Stimulated activated CD8-positive, alpha-beta memory T cell treated with anti-CD3 and anti-CD28 coated beads, Interleukin-12 subunit alpha, Interleukin-12 subunit beta, amount 100 ng/mL, for 4 hours (primary cell): ENCODE measurements at regions not wholly inside any gene's neighbourhood (a gene's known extent, or its start where the extent isn't known, plus 50 kb on each side); places are given as distances from the start of the nearest gene placed in this dataset.
"Not testable (repeated sequence)": the region's sequence is repeated elsewhere in the genome, so short reads cannot be mapped to it uniquely, and the experiment has no call there.

Source experiments
- DNase-seq: peaks from one replicate; pipeline ENCODE4 v3.0.0-alpha.2; 2020; ENCODE audit warnings: low read depth

DNA sequence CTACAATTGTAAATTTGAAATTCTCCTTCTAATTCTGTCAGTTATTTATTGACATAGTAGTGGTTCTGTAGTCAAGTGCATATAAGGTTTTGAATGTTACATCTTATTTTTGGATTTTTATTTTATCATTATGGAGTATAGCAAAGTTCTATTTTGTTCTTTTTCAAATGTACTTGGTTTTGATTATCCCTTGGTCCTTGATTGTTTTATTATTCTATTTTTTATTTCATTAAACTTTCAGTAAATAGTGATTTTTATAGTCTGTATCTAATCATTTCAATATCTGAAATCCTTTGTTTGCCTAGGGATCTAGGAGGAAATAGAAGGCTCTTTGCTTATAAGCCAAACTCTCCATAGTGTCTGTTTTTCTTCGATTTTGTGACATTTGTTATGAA lies 87.8 kb downstream of the HFE start:
- no peak for DNase-seq

DNA sequence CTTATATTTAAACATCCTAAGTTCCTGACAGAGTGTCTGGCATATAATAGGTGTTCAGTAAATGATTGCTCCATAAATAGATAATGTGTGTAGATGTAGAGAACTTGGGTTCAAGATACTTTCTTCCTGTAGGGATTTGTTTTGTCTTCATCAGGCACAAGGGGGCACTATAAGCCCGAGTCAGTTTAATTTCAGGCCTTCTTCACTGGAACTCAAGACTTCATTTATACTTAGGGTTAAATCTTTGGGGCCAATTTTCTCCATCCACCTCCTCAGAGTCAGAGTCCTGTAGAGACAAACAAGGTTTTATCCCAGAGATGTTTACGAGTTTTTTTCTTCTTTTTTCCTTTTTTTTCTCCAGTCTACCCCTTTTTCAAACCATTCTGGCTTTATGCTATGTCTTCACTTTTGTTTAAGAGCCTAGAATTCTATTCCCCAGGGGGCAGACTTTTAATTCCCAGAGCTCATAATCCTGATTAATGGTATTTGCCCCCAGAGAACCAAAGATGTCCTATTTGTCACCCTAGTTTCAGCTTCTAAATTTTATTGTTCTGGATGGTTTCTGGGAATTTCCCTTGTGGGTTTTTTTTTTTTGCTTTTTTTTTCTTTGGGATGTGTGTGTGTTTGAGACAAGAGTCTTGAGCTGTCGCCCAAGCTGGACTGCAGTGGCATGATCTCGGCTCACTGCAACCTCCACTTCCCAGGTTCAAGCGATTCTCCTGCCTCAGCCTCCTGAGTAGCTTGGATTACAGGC lies 88.4 kb downstream of the HFE start:
- DNase-seq, result no peak

DNA sequence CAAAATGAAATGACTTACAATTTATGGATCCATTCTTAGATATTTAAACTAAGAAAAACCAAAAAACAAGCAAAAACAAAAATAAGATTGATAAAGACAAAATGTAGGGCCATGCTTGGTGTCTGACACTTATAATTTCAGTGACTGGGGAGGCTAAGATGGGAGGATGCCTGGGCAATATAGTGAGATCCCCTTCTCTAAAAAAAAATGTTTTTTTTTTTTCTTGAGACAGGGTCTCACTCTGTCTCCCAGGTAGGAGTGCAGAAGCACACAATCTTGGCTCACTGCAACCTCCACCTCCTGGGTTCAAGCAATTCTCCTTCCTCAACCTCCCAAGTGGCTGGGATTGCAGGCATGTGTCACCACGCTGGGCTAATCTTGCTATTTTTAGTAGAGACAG lies 92.4 kb downstream of the HFE start:
- no peak for DNase-seq

DNA sequence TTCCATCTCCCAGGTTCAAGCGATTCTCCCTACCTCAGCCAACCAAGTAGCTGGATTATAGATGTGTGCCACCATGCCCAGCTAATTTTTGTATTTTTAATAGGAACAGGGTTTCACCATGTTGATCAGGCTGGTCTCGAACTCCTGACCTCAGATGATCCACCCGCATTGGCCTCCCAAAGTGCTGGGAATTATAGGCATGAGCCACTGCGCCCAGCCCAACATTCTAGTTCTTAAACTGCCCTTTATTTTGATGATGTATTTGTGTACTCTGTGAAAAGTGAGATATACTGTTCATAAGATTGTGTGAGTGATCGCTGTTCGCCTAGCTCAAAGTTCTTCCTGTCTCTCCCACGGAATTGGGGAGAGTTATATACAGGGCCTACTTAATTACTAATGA lies 93.1 kb downstream of the HFE start:
- no peak for DNase-seq

DNA sequence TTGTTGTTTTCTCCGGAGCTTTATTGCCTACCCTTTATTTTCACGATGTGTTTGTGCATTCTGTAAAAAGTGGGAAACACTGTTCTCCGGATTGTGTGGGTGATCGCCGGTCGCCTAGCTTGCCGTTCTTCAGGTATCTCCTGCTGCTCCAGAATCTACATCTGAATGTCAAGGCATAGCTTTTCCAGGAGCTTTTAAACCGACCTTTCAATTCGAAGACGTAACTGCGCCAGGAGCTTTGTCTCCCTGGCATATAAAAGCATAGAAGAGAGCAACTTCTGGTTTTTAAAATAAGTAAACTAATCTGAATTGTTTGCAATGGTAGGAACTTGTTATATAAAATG lies 96.0 kb downstream of the HFE start:
- DNase-seq, result no peak

DNA sequence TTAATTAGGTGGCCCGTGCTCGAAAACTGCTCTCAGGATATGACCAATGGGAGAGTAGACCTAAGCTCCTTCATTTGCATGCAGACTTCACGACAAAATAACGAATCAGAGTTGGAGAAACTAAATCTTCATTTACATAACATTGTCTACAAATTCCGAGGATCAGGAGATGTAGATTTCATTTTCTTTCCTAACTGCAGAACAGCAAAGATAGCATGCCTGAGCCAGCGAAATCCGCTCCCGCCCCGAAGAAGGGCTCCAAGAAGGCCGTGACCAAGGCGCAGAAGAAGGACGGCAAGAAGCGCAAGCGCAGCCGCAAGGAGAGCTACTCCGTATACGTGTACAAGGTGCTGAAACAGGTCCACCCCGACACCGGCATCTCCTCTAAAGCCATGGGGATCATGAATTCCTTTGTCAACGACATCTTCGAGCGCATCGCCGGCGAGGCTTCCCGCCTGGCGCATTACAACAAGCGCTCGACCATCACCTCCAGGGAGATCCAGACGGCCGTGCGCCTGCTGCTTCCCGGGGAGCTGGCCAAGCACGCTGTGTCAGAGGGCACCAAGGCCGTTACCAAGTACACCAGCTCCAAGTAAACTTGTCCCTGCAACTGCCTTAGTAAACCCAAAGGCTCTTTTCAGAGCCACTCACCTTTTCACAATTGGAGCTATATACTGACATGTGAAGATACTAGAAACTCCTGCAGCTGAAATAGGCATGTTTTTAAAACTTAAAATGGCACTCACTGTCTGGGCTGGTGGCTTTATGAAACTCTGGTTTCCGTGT lies 96.5 kb downstream of the HFE start:
- no peak for DNase-seq

DNA sequence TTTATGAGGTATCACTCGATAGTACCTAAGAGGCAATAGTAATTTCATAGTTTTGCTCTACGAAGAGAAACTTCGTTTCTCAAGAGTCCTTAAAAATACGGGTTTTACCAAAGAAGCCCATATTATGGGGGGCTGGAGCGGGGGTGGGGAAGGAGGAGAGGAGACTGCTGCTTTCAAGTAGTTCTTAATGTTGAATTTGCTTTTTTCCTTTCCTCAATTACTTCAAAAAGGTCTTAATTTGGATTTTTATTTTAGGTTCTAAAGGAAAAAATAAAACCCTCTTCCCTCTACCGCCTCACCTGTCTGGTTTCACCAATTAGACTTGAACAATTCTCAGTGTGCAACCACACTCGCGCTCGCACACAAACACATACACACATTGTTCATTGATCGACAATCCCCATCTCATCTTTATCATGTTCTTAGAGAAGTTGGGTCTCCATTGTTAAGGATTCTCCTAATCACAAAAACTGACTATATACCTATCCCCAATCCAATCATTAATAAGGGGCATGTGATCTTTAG lies 97.2 kb downstream of the HFE start:
- no peak for DNase-seq

DNA sequence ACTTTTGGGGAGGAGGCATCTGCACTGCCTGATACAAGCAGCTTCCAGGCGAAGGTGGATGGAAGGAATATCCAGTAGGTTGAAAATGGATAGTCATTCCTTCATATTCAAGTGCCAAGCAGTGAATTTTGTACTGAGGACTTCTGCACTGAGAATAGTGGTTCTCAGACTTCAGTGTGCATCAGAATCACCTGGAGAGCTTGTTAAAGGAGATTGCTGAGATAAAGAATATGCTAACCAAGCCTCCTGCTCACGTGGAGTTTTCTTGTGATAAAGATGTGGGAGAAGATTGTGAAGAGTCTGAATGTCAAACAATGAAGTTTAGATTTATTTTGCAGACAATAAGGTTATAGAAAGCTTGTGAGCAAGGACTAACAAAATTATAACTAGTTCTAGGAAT lies 97.8 kb downstream of the HFE start:
- no peak for DNase-seq

DNA sequence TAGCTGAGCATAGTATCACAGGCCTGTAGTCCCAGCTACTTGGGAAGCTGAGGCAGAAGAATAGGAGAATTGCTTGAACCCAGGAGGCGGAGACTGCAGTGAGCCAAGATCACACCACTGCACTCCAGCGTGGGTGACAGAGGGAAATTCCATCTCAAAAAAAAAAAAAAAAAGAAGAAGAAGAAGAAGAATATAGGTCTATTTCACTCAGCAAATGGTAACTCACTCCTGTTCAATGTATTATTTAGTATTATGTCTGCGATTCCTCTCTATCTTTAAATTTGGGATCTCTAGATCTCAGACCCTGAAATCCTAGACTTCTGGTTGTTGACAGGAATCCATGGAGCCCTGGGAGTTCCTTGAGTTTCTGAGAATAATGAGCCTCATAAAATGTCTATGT lies 98.6 kb downstream of the HFE start:
- no peak for DNase-seq

DNA sequence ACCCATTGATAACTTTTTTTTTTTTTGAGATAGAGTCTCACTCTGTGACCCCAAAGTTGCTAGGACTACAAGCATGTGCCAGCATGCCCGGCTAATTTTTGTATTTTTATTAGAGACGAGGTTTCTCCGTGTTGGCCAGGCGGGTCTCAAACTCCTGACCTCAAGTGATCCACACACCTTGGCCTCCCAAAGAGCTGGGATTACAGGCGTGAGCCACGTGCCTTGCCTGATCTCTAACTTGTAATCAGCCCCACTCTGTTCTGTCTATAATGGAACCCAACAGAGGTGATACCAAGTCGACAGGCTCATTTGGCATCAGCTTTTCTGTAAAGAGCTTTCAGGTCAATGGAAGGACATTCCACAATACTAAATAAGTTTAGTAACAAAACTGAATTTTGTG lies 99.4 kb downstream of the HFE start:
- no peak for DNase-seq

DNA sequence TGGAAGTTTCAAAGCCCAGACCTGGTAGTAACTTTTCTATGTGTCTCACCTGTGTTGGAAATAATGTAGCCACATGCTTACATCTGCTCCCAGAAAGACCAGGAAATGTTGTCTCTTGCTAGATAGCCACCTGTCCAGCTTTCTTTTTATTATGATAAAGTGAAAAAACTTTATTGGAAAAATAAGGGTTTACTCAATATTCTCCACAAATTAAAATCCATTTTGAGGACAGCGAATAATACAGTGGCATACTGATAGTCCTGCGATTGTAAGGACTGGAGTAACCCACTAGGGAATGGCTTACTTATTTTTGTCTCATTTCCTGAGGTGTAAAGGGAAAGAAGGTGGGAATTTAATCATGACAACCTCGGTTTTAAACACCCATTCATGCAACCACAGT lies 100.1 kb downstream of the HFE start:
- no peak for DNase-seq

DNA sequence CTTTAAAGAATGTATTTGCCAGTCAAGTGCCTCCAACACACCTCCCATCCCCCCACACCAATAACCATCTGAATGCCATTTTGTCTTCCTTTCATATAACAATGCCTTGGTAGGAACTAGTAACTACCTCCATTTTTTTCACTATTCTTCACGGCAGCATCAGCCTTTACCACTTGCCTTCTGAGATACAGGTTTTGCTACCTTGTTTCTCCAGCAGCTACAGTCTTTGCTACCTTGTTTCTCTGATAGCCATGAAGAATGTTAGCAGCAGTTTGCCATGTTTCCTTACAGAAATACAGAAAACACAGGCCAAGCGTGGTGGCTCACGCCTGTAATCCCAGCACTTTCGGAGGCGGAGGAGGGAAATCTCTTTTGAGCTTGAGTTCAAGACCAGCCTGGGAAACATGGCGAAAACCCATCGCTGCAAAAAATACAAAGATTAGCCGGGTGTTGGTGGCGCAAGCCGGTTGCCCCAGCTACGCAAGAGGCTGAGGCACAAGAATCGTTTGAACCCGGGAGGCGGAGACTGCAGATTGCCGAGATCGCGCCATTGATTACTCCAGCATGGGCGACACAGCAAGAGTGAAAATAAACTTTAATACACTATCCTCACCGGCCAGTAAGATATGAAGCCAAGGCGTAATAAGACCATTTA lies 100.9 kb downstream of the HFE start:
- no peak for DNase-seq

DNA sequence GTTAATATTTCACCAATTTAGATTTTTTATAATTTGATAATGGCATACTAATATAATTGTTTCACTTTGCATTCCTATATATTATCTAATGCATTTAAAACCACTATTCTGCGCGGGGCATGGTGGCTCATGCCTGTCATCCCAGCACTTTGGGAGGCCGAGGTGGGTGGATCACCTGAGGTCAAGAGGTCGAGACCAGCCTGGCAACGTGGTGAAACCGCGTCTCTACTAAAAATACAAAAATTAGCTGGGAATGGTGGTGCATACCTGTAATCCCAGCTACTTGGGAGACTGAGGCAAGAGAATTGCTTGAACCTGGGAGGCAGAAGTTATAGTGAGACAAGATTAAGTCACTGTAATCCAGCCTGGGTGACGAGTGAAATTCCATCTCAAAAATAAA lies 104.3 kb downstream of the HFE start:
- DNase-seq, result not testable (repeated sequence)

DNA sequence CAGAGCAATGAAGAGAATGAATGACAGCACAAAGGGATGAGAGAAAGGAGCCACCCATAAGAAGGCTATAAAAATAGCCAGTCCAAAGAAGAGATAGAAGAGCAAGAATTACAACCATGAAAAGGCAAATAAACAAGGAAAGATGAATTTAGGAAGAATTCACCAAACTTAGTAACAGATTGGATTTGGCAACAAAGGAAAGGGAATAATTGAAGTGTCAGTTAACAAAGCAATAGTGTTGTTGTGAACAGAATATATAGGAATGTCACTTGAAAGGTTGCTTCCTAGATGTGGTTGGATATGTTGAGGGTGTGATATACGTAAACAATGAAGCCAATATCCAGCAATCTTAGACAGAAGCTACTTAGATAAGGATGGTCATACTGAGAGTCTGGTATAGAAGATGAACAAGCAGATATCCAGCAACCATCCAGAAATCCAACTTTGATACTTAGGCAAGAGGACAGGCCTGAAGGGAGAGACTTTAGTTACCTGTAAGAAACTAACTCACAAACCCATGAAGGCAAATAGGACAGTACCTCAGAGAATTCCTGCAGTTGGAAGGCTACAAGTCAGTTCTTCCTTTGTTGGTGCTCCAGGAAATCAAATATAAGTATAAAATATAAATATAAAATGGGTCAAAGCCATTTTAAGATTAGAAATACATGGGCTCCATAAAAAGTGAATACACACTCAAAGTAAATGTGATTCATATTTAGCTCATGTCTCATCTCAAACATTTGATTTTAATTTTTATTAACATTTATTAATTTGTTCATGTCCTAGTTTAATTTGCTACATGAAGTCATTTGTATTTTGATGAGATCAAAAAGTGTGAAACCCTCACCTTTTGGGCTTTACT lies 106.5 kb downstream of the HFE start:
- DNase-seq, result no peak

DNA sequence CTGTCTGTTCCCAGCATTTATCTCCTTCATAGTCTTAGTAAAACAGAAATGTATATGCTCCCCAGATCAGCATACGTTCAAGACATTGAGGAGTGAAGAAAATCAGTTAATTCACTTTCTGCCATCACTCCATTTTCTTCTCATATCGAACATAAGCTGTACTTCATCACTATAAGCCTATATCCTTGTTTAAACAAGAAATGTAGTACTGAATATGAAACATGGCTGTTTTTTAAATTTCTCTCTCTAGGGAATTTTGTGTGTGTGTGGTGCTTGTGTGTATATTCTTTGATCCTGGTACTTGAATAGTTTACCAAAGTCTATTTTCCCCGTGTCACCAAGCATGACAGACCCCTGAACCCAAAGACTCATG lies 107.1 kb downstream of the HFE start:
- DNase-seq, result no peak

DNA sequence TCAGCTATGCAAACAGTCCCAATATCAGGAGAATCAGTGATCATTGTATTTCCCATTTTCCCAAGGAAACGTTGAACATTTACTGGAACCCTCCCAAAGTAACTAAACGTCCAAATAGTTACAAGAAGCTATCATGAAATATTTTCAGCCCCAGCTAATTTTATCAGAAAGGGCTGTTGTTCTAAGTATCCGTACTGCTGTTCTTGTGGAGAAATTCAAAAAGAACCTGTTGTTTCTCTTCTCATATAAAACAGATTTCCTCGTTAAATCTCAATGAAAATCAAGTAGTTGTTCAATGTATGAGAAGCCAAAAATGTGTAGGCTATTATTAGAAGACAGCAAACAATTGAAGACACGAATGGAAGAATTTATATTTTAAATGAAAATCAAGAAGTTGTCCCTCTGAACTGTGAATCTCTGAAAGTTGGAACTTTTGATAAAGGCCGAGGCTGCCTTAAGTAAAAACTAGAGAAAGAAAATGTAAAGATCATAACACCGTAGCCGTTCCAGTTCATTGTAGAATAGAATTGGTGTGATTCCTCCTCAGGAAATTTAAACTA lies 107.7 kb downstream of the HFE start:
- DNase-seq, result no peak

DNA sequence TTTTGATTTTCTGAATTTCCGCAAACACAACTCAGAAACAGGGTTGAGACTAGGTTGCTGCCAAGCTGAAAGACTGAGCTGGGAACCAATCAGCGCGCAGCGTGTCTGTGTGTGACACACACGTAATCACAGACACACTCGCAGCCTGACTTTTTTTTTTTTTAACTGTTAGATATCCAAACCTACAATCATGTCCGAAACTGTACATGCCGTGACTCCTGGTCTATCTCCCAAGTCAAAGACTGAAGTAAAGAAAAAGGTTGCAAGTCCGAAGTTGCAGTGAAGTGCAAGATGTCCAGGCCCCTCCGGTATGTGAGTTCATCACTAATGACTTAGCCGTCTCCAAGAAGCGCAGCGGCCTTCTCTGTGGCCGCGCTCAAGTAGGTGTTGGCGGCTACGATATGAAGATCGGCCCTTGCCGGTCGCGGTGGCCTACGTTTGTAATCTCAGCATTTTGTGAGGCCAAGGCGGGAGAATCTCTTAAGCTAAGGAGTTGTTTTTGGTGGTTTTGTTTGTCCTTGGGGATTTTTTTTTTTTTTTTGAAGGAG lies 108.2 kb downstream of the HFE start:
- DNase-seq, result peak; percentile 65

DNA sequence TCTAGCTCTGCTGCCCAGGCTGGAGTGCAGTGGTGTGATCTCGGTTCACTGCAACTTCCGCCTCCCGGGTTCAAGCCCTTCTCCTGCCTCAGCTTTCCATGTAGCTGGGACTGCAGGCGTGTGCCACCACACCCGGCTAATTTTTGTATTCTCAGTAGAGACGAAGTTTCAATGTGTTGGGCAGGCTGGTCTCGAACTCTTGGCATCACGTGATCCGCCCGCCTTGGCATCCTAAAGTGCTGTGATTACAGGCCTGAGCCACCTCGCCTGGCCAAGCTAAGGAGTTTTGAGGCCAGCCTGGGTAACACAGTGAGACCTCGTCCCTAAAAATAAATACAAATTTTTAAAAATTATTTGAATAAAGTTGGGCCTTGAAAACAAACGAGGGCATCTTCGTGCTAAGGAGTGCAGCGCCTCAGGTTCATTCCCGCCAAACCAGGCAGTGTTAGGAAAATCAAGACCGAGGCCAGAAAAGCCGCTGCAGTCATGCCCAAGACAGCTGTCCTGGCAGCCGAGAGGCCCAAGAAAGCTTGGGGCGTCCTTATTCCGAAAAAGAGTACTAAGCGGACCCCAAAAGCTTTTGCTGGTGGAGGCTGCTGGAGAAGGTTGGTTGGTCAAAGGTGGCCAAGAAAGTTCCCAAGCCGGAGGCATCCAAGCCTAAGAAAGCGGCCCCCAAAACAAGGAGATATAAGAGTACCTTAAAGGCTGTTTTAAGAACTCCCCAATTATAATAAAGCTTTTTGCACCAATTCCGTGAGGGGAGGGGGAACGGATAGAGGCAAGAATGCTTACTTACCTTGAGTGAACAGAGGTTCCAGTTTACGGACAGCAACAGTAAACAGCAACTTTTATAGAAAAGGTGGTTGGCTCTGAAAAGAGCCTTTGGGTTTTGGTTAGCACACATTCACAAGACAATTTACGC lies 109.0 kb downstream of the HFE start:
- DNase-seq, result no peak

DNA sequence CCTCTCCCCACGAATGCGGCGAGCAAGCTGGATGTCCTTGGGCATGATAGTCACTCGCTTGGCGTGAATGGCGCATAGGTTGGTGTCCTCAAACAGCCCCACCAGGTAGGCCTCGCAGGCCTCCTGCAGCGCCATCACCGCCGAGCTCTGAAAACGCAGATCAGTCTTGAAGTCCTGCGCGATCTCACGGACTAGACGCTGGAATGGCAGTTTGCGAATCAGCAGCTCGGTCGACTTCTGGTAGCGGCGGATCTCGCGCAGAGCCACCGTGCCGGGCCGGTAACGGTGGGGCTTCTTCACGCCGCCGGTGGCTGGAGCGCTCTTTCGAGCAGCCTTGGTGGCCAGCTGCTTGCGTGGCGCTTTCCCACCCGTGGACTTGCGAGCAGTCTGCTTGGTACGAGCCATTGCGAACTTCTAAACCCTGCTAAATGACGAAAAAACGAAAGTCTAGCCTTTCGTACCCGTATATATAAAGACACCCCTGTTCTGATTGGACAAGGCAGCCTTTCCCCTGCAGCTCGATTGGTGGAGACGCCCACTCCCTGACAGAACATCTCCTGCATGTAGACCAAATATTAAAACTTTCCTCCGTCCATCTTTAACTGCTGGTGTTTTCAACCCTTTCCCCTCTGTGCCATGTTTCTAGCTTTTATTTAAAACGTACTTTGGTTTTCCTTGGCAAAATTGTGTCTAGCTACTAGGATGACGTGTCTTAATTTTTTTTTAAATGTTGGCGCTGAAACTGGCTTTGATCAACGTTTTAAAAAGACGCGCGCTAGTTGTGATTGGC lies 109.8 kb downstream of the HFE start:
- DNase-seq, result peak; percentile 45

DNA sequence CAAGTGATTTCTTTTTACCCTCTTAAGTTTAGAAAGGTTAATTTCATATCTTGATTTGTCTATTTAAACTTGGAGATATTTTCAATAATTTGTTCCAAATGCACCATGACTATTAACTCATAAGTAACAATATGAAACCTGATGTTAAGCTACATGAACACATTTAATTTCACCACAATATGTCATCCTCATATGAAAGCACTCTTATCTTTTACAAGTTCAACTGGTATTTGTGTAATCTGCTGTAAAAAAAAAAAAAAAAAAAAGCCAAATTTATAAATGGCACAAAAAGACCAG lies 110.4 kb downstream of the HFE start:
- no peak for DNase-seq
